Activated T-helper 1 cell treated with anti-CD3 and anti-CD28 coated beads, Interleukin-12 subunit alpha, Interleukin-12 subunit beta, Interleukin-2, Interleukin-4 antibody, amounts not matched to agents 30 ng/mL and 10 ng/mL and 1 ng/mL, durations not matched to agents 14 hours and 24 hours and 36 hours (primary cell): ENCODE measurements at regions not wholly inside any gene's neighbourhood (a gene's known extent, or its start where the extent isn't known, plus 50 kb on each side); places are given as distances from the start of the nearest gene placed in this dataset.
"Not testable (repeated sequence)": the region's sequence is repeated elsewhere in the genome, so short reads cannot be mapped to it uniquely, and the experiment has no call there.

Experiments used
- DNase-seq: peaks from one replicate; pipeline ENCODE4 v3.0.0; 2021; ENCODE audit warnings: low spot score
- H3K27ac Mint-ChIP-seq: one replicate; pipeline ENCODE4 v1.8.0; 2021; ENCODE audit warnings: mild to moderate bottlenecking, mixed read lengths
- H3K27me3 Mint-ChIP-seq: one replicate; pipeline ENCODE4 v1.8.0; 2022; ENCODE audit warnings: mild to moderate bottlenecking, moderate library complexity, mixed read lengths; ENCODE audit not compliant: insufficient read depth
- H3K36me3 Mint-ChIP-seq: one replicate; pipeline ENCODE4 v1.8.0; 2021; ENCODE audit warnings: low read depth, mixed read lengths
- H3K4me1 Mint-ChIP-seq: one replicate; pipeline ENCODE4 v1.8.0; 2021; ENCODE audit warnings: low read depth, mixed read lengths
- H3K4me3 Mint-ChIP-seq: one replicate; pipeline ENCODE4 v1.8.0; 2021; ENCODE audit warnings: mild to moderate bottlenecking, moderate library complexity, mixed read lengths
- H3K9me3 Mint-ChIP-seq: one replicate; pipeline ENCODE4 v1.8.0; 2021; ENCODE audit warnings: mixed read lengths
- intact Hi-C: fragments of 100-400 bp; cut with micrococcal nuclease; formaldehyde crosslinking; loops from one replicate; pipeline ENCODE4 v1.15.1; 2024

DNA sequence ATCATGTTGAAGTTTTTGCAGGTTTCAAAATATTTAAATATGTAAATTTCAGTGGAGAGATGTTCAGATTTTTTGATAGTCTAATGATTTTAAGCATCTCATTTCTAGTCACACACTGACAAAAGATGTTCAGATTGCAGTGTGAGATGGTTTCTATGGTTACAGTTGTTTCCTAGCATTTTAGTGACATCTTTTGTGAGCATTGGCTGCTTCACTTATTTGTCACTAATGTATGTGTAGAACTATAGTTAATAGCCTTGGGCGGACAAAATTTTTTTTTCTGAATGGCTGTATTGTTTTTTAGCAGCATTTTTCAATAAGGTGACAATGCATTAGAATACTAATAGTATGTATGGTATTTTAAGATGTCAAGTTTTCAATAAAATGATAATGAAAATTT is 315.6 kb upstream of the PRKD1 start:
- intact Hi-C loops, result no loop called here
- H3K36me3 Mint-ChIP-seq, result no peaks in the 10 kb centered on the region
- H3K27ac Mint-ChIP-seq, result no peak overlapping the region
- peaks cover 4% of the 10 kb centered on the region for H3K27me3 Mint-ChIP-seq
- H3K9me3 Mint-ChIP-seq, result no peaks in the 10 kb centered on the region
- H3K4me1 Mint-ChIP-seq, result no peaks in the 10 kb centered on the region
- no peak overlapping the region for H3K4me3 Mint-ChIP-seq
- DNase-seq, result no peak

DNA sequence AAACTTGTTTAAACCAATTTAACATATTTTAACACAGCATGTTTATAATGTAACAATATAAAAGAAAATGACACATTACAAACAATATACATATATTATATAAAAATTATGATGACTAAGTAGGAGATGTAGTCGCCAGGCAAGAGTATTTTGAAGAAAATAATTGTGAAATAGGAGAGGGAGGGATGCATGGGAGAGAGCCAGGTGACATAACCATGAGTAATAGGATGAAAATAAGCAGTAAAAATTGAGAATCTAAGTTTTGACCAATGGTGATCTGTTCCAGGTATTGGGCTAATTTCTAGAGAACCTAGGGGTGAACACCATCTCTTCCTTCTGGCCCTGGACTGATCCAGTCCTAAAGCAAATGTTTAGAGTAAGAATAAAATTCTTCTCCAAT is 315.2 kb upstream of the G2E3 start:
- Mint-ChIP-seq H3K27ac (no peak overlapping the region), H3K4me3 (no peak overlapping the region), H3K27me3 (peaks cover 4% of the 10 kb centered on the region), H3K9me3 (no peaks in the 10 kb centered on the region), H3K36me3 (no peaks in the 10 kb centered on the region), H3K4me1 (no peaks in the 10 kb centered on the region)
- DNase-seq, result no peak
- intact Hi-C loops, result no loop called here

DNA sequence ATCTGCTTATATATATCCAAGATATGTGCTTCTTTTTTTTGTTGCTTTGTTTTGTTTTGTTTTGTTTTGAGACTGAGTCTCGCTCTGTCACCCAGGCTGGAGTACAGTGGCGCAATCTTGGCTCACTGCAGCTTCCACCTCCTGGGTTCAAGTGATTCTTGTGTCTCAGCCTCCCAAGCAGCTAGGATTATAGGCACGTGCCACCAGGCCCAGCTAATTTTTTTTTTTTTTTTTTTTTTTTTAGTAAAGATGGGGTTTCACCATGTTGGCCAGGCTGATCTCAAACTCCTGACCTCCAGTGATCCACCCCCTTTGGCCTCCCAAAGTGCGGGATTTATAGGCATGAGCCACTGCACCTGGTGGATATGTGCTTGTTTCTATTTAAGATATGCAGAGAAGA is 314.6 kb upstream of the G2E3 start:
- H3K27ac Mint-ChIP-seq, H3K36me3 Mint-ChIP-seq, H3K4me1 Mint-ChIP-seq, DNase-seq, H3K9me3 Mint-ChIP-seq, intact Hi-C loops, H3K27me3 Mint-ChIP-seq, H3K4me3 Mint-ChIP-seq: not testable (repeated sequence)

DNA sequence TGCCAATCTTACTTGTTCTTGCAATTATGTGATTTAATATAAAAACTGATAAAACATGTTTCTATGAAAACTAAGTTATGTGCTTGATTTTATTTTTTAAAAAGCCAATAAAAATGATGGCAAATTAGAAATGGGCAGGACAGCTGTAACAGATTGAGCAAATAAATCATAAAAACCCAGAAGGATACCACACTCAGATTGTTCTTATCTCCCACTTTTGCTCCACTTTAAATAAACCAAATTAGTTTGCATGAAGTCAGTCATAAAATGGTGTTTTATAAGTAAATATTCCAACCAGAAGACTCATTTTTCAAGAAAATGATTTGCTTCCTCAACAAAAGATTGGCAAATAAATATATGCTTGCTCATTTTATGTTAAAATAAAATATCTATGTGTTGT is 307.9 kb upstream of the G2E3 start:
- intact Hi-C loops, result no loop called here
- Mint-ChIP-seq H3K4me1 (no peaks in the 10 kb centered on the region), H3K36me3 (no peaks in the 10 kb centered on the region), H3K4me3 (no peak overlapping the region), H3K27me3 (no peaks in the 10 kb centered on the region), H3K9me3 (no peaks in the 10 kb centered on the region), H3K27ac (no peak overlapping the region)
- DNase-seq, result no peak

DNA sequence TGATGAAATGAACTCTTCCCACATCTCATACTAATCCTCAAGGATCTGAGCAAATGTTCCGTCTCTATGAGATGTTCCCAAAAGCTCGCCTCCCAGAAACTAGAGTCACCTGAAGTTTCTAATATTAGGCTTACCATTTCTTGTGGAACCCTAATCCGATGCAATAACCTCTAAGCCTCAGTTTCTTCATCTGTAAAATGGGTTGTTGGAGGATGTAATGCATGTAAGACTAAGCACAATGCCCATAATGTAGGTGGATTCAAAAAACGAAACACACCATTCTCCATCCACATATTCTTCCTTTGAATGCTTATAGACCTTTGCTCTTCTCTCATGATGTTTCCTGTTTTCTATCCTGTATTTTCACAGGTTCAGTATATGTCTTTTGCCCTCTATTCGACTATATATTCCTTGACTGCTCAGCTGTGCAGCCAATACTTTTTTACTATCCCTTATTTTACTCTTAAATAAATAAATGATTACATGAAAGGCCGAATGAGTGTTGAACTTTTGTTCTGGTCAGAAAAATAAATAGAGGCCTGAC is 307.3 kb upstream of the G2E3 start:
- Mint-ChIP-seq H3K4me3 (no peak overlapping the region), H3K36me3 (no peaks in the 10 kb centered on the region), H3K27ac (no peak overlapping the region), H3K9me3 (no peaks in the 10 kb centered on the region), H3K4me1 (no peaks in the 10 kb centered on the region), H3K27me3 (no peaks in the 10 kb centered on the region)
- DNase-seq, result no peak
- intact Hi-C loops, result no loop called here

DNA sequence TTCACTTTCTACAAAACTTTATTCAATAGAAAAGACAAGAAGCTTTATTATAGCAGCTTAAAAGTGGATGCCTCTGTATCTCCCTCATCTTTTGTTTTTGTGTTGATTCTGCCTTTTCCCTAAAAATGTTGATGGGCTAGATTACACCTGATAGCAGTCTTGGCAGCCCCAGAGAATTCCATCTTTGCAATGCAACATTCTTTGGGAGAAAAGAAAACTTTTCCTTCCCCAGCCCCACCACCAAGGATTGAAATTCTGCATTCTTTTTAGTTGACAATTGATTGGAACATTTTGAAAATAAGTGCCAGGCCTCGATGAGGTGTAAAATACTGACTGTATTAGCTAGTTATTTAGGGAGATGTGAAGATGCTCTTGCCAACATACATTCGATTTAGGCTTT is 306.8 kb upstream of the G2E3 start:
- Mint-ChIP-seq H3K4me3 (no peak overlapping the region), H3K36me3 (no peaks in the 10 kb centered on the region), H3K27me3 (no peaks in the 10 kb centered on the region), H3K4me1 (no peaks in the 10 kb centered on the region), H3K9me3 (no peaks in the 10 kb centered on the region), H3K27ac (no peak overlapping the region)
- intact Hi-C loops, result no loop called here
- DNase-seq, result no peak

DNA sequence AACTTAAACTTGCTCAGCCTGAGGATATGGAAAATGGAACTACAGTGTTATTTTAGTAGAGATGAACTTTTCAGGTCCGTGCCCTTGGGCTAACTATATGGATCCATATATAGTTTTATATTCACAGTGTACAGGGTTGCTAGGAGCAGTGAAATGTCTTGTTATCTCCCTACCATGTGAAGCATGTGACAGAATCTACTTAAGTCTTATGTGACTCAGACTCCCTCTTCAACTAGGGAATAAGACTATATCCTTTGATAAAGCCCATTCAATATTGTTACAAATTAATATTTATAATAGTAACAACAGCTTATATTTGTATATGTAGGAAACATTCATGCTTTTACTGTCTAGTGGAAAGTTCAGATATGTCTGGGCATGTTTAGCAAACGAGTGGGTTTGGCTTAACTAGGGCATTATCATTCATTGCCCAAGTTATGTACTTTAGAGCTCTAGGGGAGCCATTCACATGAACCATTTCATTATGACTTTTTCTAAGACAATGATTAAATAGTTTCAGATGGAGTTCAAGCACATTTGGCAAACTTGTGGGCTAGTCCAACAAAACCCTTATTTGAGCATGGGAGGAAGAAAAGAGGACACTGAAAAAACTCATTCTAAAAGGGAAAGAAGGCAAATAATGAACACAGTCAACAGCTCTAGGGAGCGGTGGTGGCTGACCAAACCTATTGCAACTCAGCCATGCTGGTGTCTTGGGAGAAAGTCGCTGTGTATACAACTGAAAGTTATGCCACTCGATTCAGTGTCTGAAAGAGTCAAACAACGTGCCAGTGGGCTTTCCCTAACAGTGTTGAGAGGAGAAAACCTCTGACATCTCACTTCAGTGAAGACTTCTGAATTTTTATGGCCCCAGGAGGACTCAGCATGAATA is 305.9 kb upstream of the G2E3 start:
- DNase-seq, result no peak
- Mint-ChIP-seq H3K9me3 (no peaks in the 10 kb centered on the region), H3K4me3 (no peak overlapping the region), H3K36me3 (no peaks in the 10 kb centered on the region), H3K4me1 (no peaks in the 10 kb centered on the region), H3K27ac (no peak overlapping the region), H3K27me3 (no peaks in the 10 kb centered on the region)
- intact Hi-C loops, result no loop called here

DNA sequence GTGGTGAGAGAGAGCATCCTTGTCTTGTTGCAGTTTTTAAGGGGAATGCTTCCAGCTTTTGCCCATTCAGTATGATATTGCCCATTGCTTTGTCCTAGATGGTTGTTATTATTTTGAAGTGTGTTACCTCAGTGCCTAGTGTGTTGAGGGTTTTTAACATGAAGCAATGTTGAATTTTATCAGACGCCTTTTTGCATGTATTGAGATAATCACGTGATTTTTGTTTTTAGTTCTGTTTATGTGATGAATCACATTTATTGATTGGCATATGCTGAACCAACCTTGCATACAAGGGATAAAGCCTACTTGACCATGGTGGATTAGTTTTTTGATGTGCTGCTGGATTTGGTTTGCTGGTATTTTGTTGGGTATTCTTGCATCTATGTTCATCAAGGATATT is 302.3 kb upstream of the G2E3 start:
- intact Hi-C loops, result no loop called here
- no peak for DNase-seq
- Mint-ChIP-seq H3K4me1 (no peaks in the 10 kb centered on the region), H3K27me3 (no peaks in the 10 kb centered on the region), H3K27ac (no peak overlapping the region), H3K4me3 (no peak overlapping the region), H3K9me3 (no peaks in the 10 kb centered on the region), H3K36me3 (no peaks in the 10 kb centered on the region)

DNA sequence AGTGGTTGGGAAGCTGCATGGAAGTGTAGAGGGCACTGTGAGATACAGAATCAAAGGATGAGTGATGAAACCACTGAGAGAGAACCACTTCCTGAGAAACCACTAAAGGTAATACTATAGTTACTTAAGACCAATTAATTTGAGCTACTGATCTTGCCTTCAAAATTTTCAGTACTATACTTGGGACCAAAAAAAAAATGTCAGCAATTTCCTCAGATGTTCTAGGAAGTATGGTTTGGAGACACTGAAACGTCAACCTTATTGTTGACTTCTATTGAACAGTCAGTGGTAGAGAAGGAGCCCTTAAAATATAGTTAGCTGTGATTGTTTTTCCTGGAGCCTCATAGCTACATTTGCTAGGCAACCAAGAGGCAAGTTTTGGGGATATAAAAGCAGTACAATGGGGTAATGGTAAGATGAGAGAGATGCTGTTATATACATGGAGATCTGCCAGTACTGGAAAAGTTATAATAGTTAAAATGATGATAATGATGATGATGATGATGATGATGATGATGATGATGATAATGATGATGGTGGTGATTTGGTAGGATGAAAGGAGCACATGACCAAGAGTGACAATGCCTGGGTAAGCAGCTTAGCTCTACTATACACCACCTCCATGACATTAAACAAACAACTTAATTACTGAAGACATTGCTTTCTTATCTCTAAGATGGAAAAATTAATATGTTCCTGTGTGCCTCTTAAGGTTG is 300.9 kb upstream of the G2E3 start:
- no peak overlapping the region for H3K27ac Mint-ChIP-seq
- no peaks in the 10 kb centered on the region for H3K36me3 Mint-ChIP-seq
- intact Hi-C loops, result no loop called here

DNA sequence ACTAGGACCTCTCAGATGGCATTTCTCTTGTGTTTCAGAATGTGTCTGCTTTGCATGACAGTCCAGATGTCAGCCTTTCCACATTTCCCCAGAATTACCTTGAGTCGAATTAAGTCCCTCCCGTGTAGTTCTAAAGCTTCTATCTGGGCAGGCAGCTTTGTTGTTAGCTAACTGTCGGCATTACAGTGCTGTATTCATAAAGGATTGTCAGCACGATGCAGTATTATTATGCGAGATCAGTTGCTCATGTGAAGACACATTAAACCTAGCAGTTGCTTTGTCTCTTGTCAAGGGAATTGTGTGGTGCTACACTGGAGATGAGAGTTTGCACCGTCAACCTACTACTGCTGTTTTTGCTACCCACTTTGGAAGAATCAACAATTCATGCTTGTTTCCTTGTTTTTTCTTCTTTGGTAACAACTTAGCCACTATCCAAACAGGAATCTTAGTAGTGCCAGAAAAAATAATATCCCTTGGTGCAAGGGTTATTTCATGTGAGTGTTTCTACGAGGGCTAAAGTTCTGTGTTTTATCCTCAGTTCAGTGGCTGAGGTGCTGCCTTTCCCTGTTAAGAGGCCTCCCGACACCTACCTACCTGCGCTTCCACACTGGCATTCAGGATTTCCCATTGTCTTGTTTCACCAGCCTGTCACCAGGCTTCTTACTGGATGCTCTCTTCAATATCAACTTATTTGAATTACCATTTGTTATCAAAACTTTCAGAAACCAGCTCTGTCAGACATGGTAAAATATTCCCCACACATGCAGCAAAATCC is 297.9 kb upstream of the G2E3 start:
- Mint-ChIP-seq H3K4me3 (no peak overlapping the region), H3K27ac (no peak overlapping the region), H3K36me3 (no peaks in the 10 kb centered on the region), H3K27me3 (no peaks in the 10 kb centered on the region), H3K9me3 (no peaks in the 10 kb centered on the region), H3K4me1 (no peaks in the 10 kb centered on the region)
- DNase-seq, result no peak
- intact Hi-C loops, result no loop called here

More for the DNA sequence above, 300.9 kb upstream of the G2E3 start:
- no peak for DNase-seq
- no peaks in the 10 kb centered on the region for H3K9me3 Mint-ChIP-seq
- no peaks in the 10 kb centered on the region for H3K4me1 Mint-ChIP-seq
- no peak overlapping the region for H3K4me3 Mint-ChIP-seq
- no peaks in the 10 kb centered on the region for H3K27me3 Mint-ChIP-seq

DNA sequence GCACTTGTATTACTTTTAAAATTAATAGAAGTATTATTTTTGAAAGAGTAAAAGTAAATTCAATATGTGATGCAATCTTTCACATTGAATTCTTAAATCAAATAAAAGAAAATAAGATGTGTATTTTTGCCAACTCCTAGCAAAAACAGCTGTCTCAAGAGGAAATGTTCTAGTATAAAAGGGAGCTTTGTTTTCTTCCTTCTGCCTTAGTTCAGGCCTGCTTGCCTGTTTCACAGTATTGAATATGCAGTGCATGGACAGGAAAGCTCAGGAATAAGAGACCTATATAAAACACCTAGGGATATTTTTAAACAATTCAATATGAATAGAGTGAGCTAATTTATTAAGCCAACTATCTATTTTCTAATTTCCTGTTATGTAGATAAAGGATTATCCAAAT is 294.8 kb upstream of the G2E3 start:
- Mint-ChIP-seq H3K4me3 (no peak overlapping the region), H3K9me3 (no peaks in the 10 kb centered on the region), H3K27ac (no peak overlapping the region), H3K27me3 (no peaks in the 10 kb centered on the region), H3K4me1 (no peaks in the 10 kb centered on the region), H3K36me3 (no peaks in the 10 kb centered on the region)
- no peak for DNase-seq
- intact Hi-C loops, result no loop called here

DNA sequence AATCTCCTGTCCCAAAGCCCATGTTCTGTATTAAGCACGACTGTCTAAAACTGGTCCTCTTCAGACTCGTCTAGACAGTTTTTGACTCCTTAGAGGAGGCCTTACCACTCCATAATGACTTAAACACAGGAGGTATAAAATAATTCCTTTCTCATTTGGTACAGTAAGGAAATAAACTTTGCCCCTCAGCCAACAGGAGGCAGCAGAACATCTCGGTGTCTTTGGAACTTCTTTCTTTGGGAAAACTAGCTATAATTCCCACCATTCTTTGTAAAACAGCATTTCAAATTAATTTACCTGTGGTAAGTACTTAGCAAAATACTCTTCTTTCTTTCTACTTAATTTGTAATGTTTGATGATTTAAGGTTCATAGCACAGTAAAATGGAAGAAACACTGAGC is 292.7 kb upstream of the G2E3 start:
- intact Hi-C loops, result no loop called here

DNA sequence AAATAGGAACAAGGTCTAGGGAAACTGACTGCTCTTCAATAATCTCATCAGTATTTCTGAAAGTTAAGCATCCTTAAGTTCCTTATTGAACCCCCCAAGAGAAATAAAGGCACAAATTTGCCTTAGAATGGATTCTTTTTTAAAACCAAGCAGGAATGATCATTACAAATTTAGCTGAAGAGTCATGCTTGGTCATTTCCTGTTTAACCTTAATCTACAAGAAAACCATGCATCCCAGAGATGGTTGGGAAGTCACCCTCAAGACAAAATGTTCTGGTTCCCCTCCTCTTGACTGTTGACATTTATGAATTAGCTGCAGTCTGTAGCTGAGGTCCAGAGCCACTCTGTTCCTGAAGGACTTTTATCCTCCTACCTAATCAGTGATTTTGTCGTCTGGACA is 291.8 kb upstream of the G2E3 start:
- intact Hi-C loops, result no loop called here
- DNase-seq, result no peak
- no peaks in the 10 kb centered on the region for H3K36me3 Mint-ChIP-seq
- H3K9me3 Mint-ChIP-seq, result no peaks in the 10 kb centered on the region
- no peak overlapping the region for H3K4me3 Mint-ChIP-seq
- no peak overlapping the region for H3K27ac Mint-ChIP-seq
- H3K27me3 Mint-ChIP-seq, result no peaks in the 10 kb centered on the region
- no peaks in the 10 kb centered on the region for H3K4me1 Mint-ChIP-seq

More for the DNA sequence above, 292.7 kb upstream of the G2E3 start:
- Mint-ChIP-seq H3K36me3 (no peaks in the 10 kb centered on the region), H3K27me3 (no peaks in the 10 kb centered on the region), H3K9me3 (no peaks in the 10 kb centered on the region), H3K4me3 (no peak overlapping the region), H3K4me1 (no peaks in the 10 kb centered on the region), H3K27ac (no peak overlapping the region)
- no peak for DNase-seq
